Small intestine (tissue), 7 donors: ENCODE measurements at regions not wholly inside any gene's neighbourhood (a gene's known extent, or its start where the extent isn't known, plus 50 kb on each side); places are given as distances from the start of the nearest gene placed in this dataset.
A peak's percentile ranks its signal among the peaks of the same experiment; 100 is the strongest.

Source experiments
- DNase-seq, 2 donors: peaks; one replicate each; pipeline versions ENCODE4 v3.0.0 to v3.0.0-alpha.2; 2013
- FAIRE-seq: peaks from 2 replicates; lab custom pipeline; 2012; peaks lifted over from hg19 to GRCh38; lab: Jason Lieb, UNC
- H3K27ac ChIP-seq, 3 donors: one replicate each; pipeline ENCODE4 v1.5.1; 2013; ENCODE audit warnings: low read length in 2 of 3, mild to moderate bottlenecking in 2 of 3, control low read depth in 1 of 3, inconsistent platforms in 1 of 3, low read depth in 1 of 3, moderate library complexity in 1 of 3
- H3K27me3 ChIP-seq, 3 donors: one replicate each; pipeline ENCODE4 v1.6.1; 2013; ENCODE audit warnings: low read length in 3 of 3, inconsistent platforms in 1 of 3; ENCODE audit not compliant: control insufficient read depth in 3 of 3, insufficient read depth in 3 of 3
- H3K36me3 ChIP-seq, 3 donors: one replicate each; pipeline ENCODE4 v1.6.1; 2013; ENCODE audit warnings: low read length in 3 of 3, inconsistent platforms in 1 of 3, low read depth in 1 of 3, mild to moderate bottlenecking in 1 of 3, moderate library complexity in 1 of 3; ENCODE audit not compliant: control insufficient read depth in 3 of 3, insufficient read depth in 2 of 3
- H3K4me1 ChIP-seq, 3 donors: one replicate each; pipeline ENCODE4 v1.6.1; 2013; ENCODE audit warnings: low read length in 2 of 3, inconsistent platforms in 1 of 3, low read depth in 1 of 3, mild to moderate bottlenecking in 1 of 3, moderate library complexity in 1 of 3; ENCODE audit not compliant: control insufficient read depth in 3 of 3, insufficient read depth in 2 of 3
- H3K4me3 ChIP-seq, 3 donors: one replicate each; pipeline ENCODE4 v1.5.1; 2013; ENCODE audit warnings: low read length in 3 of 3, control low read depth in 1 of 3, inconsistent platforms in 1 of 3, low read depth in 1 of 3, mild to moderate bottlenecking in 1 of 3, moderate library complexity in 1 of 3
- H3K9me3 ChIP-seq, 2 donors: one replicate each; pipeline ENCODE4 v1.6.1; 2013; ENCODE audit warnings: low read depth in 1 of 2, low read length in 1 of 2; ENCODE audit not compliant: control insufficient read depth in 2 of 2, insufficient read depth in 1 of 2
- WGBS, 3 donors: extraction: QIAGEN DNeasy Blood & Tissue Kit; methylation state at CpG; one replicate each; pipeline ENCODE4 v1.1.7; 2013; 5-methylcytosine and 5-hydroxymethylcytosine counted together
- donor health status: healthy with polysubstance abuse.
- donor health status: control.
- donor health status: control.
- donor health status: Bipolar disorder and iron deficiency.
- donor health status: healthy.

GRCh38 chr17:36661047-36661666 is 59.8 kb downstream of the MRM1 start:
- peaks cover 0 to 43% (median 15%) of the 10 kb centered on the region in 3 donors for H3K27me3 ChIP-seq
- peaks cover 0 to 2% (median 0%) of the 10 kb centered on the region in 3 donors for H3K4me1 ChIP-seq
- H3K36me3 ChIP-seq = no peaks in the 10 kb centered on the region
- FAIRE-seq = no peak
- no peak overlapping the region for H3K27ac ChIP-seq
- DNase-seq = no peak
- no peaks in the 10 kb centered on the region for H3K9me3 ChIP-seq
- no peak overlapping the region for H3K4me3 ChIP-seq
- 54 to 61% (median 60%) methylated on average over 21 of the region's 21 CpGs for WGBS, 3 donors

- Histone ChIP-seq H3K4me3 (no peak overlapping the region), H3K27ac (no peak overlapping the region), H3K9me3 (no peaks in the 10 kb centered on the region), H3K36me3 (no peaks in the 10 kb centered on the region), H3K27me3 (peaks cover 0 to 40% (median 12%) of the 10 kb centered on the region in 3 donors), H3K4me1 (peaks cover 0 to 2% (median 0%) of the 10 kb centered on the region in 3 donors)
- DNase-seq (no peak), FAIRE-seq (no peak)
- 87 to 91% (median 91%) methylated on average over 9 of the region's 9 CpGs for WGBS, 3 donors
Observed at GRCh38 chr17:36661688-36662087, 60.3 kb downstream of the MRM1 start.

DNA sequence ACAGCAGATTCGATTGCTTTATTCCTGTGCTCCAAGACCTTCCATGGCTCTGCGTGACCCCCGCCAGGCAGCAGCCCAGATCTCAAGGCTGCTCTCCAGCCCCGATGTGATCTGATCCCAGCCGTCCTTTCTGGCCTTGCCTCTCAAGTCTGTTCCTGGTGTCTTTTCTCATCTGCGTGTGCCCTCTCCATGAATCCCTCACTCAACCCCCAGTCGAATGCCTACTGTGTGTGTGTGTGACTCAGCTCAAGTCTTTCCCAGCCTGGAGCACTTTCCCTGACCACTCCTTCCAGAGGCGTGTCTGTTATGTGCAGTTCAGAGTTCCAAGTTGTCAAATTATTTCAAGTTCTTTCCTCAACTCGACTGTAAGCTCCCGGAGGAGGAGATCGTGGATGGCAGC is 64.0 kb downstream of the MRM1 start:
- Histone ChIP-seq H3K4me3 (no peak overlapping the region), H3K27ac (no peak overlapping the region), H3K4me1 (no peaks in the 10 kb centered on the region), H3K9me3 (no peaks in the 10 kb centered on the region), H3K36me3 (no peaks in the 10 kb centered on the region), H3K27me3 (peaks cover 0 to 21% (median 2%) of the 10 kb centered on the region in 3 donors)
- DNase-seq (peak in 1 of 2 donors; percentile 40), FAIRE-seq (no peak)
- 43 to 60% (median 48%) methylated on average over 11 of the region's 11 CpGs for WGBS, 3 donors

- Histone ChIP-seq H3K27me3 (peaks cover 0 to 2% (median 0%) of the 10 kb centered on the region in 3 donors), H3K4me3 (no peak overlapping the region), H3K36me3 (no peaks in the 10 kb centered on the region), H3K4me1 (no peaks in the 10 kb centered on the region), H3K9me3 (no peaks in the 10 kb centered on the region), H3K27ac (no peak overlapping the region)
- FAIRE-seq (no peak), DNase-seq (no peak)
- 57 to 65% (median 59%) methylated on average over 2 of the region's 2 CpGs for WGBS, 3 donors
Observed at GRCh38 chr17:36667922-36668321, 66.5 kb downstream of the MRM1 start.

- FAIRE-seq (no peak), DNase-seq (no peak)
- no peaks in the 10 kb centered on the region for H3K36me3 ChIP-seq
- no peaks in the 10 kb centered on the region for H3K4me1 ChIP-seq
- 80 to 94% (median 88%) methylated on average over 1 of the region's 1 CpG for WGBS, 3 donors
- no peaks in the 10 kb centered on the region for H3K9me3 ChIP-seq
- peaks cover 0 to 1% (median 0%) of the 10 kb centered on the region in 3 donors for H3K27me3 ChIP-seq
- no peak overlapping the region for H3K27ac ChIP-seq
- no peak overlapping the region for H3K4me3 ChIP-seq
Observed at GRCh38 chr17:36668824-36669223, 67.4 kb downstream of the MRM1 start.

- FAIRE-seq = no peak
- WGBS, 3 donors = 67 to 76% (median 72%) methylated on average over 3 of the region's 3 CpGs
Observed at GRCh38 chr17:36671144-36671543, 69.8 kb downstream of the MRM1 start.

DNA sequence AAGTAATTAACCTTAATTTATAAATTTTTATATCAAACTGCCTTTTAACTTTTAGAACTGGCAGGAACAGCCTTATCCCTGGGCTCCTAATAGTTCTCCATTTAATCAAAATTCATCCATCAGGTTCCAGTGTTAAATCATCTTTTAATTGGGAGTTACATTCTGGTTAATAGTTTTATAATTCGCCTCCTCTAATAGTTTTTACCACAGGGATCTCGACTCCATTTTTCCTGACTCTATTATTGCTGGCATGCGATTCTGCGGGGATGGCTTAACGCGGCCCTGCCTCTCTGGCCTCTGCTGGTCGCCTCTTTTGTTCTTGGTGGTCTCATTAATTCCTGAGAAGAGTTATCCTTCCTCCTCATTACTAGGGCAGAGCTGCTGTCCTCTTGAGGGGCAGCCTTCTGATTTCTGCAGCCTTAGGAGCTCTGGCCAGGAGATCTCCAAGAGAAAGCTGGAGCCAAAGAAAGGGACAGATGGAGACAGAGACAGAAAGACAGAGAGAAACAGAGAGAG is 71.1 kb downstream of the MRM1 start:
- H3K9me3 ChIP-seq = no peaks in the 10 kb centered on the region
- H3K27ac ChIP-seq = no peak overlapping the region
- 86 to 91% (median 90%) methylated on average over 7 of the region's 7 CpGs for WGBS, 3 donors
- H3K27me3 ChIP-seq = no peaks in the 10 kb centered on the region
- H3K4me1 ChIP-seq = no peaks in the 10 kb centered on the region
- DNase-seq (no peak), FAIRE-seq (no peak)
- no peaks in the 10 kb centered on the region for H3K36me3 ChIP-seq
- no peak overlapping the region for H3K4me3 ChIP-seq

More at GRCh38 chr17:36671144-36671543, 69.8 kb downstream of the MRM1 start:
- Histone ChIP-seq H3K36me3 (no peaks in the 10 kb centered on the region), H3K4me3 (no peak overlapping the region), H3K27ac (no peak overlapping the region), H3K4me1 (no peaks in the 10 kb centered on the region), H3K27me3 (no peaks in the 10 kb centered on the region), H3K9me3 (no peaks in the 10 kb centered on the region)
- no peak for DNase-seq

DNA sequence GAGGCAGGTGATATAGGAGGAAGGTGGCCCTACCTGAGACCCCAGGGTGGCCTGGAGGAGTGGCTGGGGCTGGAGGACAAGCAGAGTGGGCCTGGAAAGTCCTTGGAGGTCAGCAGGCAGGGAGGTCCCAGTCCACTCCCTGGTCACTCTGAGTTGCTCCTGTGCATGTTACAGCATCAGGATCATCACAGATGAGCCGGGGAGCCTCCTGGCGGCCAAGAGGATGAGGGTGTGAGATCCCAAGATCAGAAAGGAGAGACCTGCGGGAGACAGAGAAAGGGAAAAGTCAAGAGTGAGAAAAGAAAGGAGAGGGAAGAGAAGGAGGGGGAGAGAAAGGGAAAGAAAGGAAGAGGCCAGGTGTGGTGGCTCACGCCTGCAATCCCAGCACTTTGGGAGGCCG is 71.7 kb downstream of the MRM1 start:
- Histone ChIP-seq H3K27me3 (no peaks in the 10 kb centered on the region), H3K9me3 (no peaks in the 10 kb centered on the region), H3K36me3 (no peaks in the 10 kb centered on the region), H3K4me1 (no peaks in the 10 kb centered on the region), H3K27ac (no peak overlapping the region), H3K4me3 (no peak overlapping the region)
- 86 to 92% (median 87%) methylated on average over 5 of the region's 5 CpGs for WGBS, 3 donors
- DNase-seq (no peak), FAIRE-seq (no peak)
